Adipose tissue (tissue), 3 donors: ENCODE measurements at regions not wholly inside any gene's neighbourhood (a gene's known extent, or its start where the extent isn't known, plus 50 kb on each side); places are given as distances from the start of the nearest gene placed in this dataset.
"Not testable (repeated sequence)": the region's sequence is repeated elsewhere in the genome, so short reads cannot be mapped to it uniquely, and the experiment has no call there.

ENCODE experiments used
- H3K27ac ChIP-seq: one replicate; pipeline ENCODE4 v1.5.1; 2013; ENCODE audit warnings: low read depth, low read length
- WGBS, 3 donors: extraction: QIAGEN DNeasy Blood & Tissue Kit; methylation state at CpG; one replicate each; pipeline ENCODE4 v1.1.7; 2013; 5-methylcytosine and 5-hydroxymethylcytosine counted together
- donor health status: healthy with polysubstance abuse.
- donor health status: Bipolar disorder and iron deficiency.
- donor health status: healthy.

- 86 to 92% (median 91%) methylated on average over 4 of the region's 4 CpGs for WGBS, 3 donors
- H3K27ac ChIP-seq: no peak overlapping the region
Observed at GRCh38 chr2:64934530-64934929, 54.7 kb upstream of the SLC1A4 start.

- H3K27ac ChIP-seq: no peak overlapping the region
- WGBS, 3 donors: 95 to 100% (median 98%) methylated on average over 1 of the region's 1 CpG
Observed at GRCh38 chr2:64936809-64937208, 52.4 kb upstream of the SLC1A4 start.

- H3K27ac ChIP-seq: not testable (repeated sequence)
- 67 to 88% (median 87%) methylated on average over 5 of the region's 5 CpGs for WGBS, 3 donors
Observed at GRCh38 chr2:64937314-64937686, 51.9 kb upstream of the SLC1A4 start.

GRCh38 chr2:64937687-64938491, 51.3 kb upstream of the SLC1A4 start:
- WGBS, 3 donors: 56 to 60% (median 57%) methylated on average over 13 of the region's 13 CpGs
- H3K27ac ChIP-seq: no peak overlapping the region

GRCh38 chr2:64938607-64939285, 50.5 kb upstream of the SLC1A4 start:
- H3K27ac ChIP-seq: no peak overlapping the region
- WGBS, 3 donors: 72 to 84% (median 74%) methylated on average over 7 of the region's 7 CpGs

- no peak overlapping the region for H3K27ac ChIP-seq
- 65 to 85% (median 65%) methylated on average over 12 of the region's 12 CpGs for WGBS, 3 donors
Observed at GRCh38 chr2:64939332-64939917, 49.8 kb upstream of the SLC1A4 start.
